Endodermal cell (in vitro differentiated cells): ENCODE measurements at regions not wholly inside any gene's neighbourhood (a gene's known extent, or its start where the extent isn't known, plus 50 kb on each side); places are given as distances from the start of the nearest gene placed in this dataset.

Experiments
- DNase-seq: peaks from one replicate; pipeline ENCODE4 v3.0.0-alpha.2; 2017
- H3K27ac ChIP-seq: 2 replicates; pipeline ENCODE4 v1.5.1; 2013; ENCODE audit warnings: mild to moderate bottlenecking, low read depth, low read length, moderate library complexity
- H3K27me3 ChIP-seq: 2 replicates; pipeline ENCODE4 v1.6.1; 2013; ENCODE audit warnings: mild to moderate bottlenecking, low read length, moderate library complexity; ENCODE audit not compliant: insufficient read depth, control insufficient read depth, poor library complexity, severe bottlenecking
- H3K36me3 ChIP-seq: 2 replicates; pipeline ENCODE4 v1.7.0; 2013; ENCODE audit warnings: mild to moderate bottlenecking, low read length, moderate library complexity; ENCODE audit not compliant: control insufficient read depth, insufficient read depth
- H3K4me1 ChIP-seq: one replicate; pipeline ENCODE4 v1.7.0; 2013; ENCODE audit warnings: low read length; ENCODE audit not compliant: control insufficient read depth, insufficient read depth
- H3K4me3 ChIP-seq: 2 replicates; pipeline ENCODE4 v1.5.1; 2013; ENCODE audit warnings: mild to moderate bottlenecking, low read length, moderate library complexity
- H3K9ac ChIP-seq: 2 replicates; pipeline ENCODE4 v1.6.1; 2013; ENCODE audit warnings: mild to moderate bottlenecking, low read length, moderate library complexity; ENCODE audit not compliant: poor library complexity, severe bottlenecking; ENCODE audit errors: extremely low read depth
- H3K9me3 ChIP-seq: 2 replicates; pipeline ENCODE4 v1.6.1; 2013; ENCODE audit warnings: mild to moderate bottlenecking, low read length, moderate library complexity; ENCODE audit not compliant: control insufficient read depth
- H3K27ac Mint-ChIP-seq: 2 replicates; pipeline ENCODE4 v1.8.0; 2020; ENCODE audit warnings: mixed read lengths
- H3K27me3 Mint-ChIP-seq: 2 replicates; pipeline ENCODE4 v1.8.0; 2021; ENCODE audit warnings: mild to moderate bottlenecking, mixed read lengths; ENCODE audit not compliant: insufficient read depth
- H3K36me3 Mint-ChIP-seq: 2 replicates; pipeline ENCODE4 v1.8.0; 2020; ENCODE audit warnings: low read depth, mixed read lengths
- H3K4me1 Mint-ChIP-seq: 2 replicates; pipeline ENCODE4 v1.8.0; 2020; ENCODE audit warnings: mixed read lengths
- H3K4me3 Mint-ChIP-seq: 2 replicates; pipeline ENCODE4 v1.8.0; 2020; ENCODE audit warnings: mild to moderate bottlenecking, moderate library complexity, mixed read lengths
- H3K9me3 Mint-ChIP-seq: 2 replicates; pipeline ENCODE4 v1.8.0; 2020; ENCODE audit warnings: mild to moderate bottlenecking, mixed read lengths
- WGBS, 2 experiments: methylation state at CpG; one replicate each; pipeline versions ENCODE4 v1.1.5 to v1.1.7; 2013; ENCODE audit warnings: missing lambda C conversion rate in 2 of 2, mixed read lengths in 1 of 2; ENCODE audit not compliant: insufficient coverage in 1 of 2, insufficient read length in 1 of 2; 5-methylcytosine and 5-hydroxymethylcytosine counted together
- TF ChIP-seq, protein P1 (sequence below): fragments of 200-600 bp; sonication (generic); conservative IDR thresholded peaks from 2 replicates; pipeline ENCODE4 v1.5.0; 2021; ENCODE audit warnings: antibody characterized with exemption, mild to moderate bottlenecking

DNA sequence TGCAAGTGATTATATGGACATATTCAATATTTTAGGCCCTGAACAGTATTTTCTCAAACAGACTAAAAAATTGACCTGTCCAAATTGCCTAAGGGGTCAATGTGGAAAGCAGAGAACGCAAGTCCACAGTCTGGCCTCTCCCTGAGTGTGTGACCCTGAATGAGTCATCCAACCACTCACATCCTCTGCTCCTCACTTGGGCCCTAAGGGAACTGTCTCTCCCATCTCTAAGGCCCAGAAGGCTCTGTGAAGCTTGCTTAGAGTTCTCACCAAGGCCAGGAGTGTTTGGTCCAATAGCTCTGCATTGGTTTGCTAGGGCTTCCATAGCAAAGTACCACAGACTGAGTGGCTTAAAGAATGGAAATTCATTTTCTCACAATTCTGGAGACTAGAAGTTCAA is 155.1 kb downstream of the LSM5 start:
- DNase-seq: no peak
- Histone ChIP-seq H3K4me3 (no peak overlapping the region), H3K36me3 (no peaks in the 10 kb centered on the region), H3K9ac (no peak overlapping the region), H3K27me3 (no peaks in the 10 kb centered on the region), H3K4me1 (no peaks in the 10 kb centered on the region), H3K27ac (no peak overlapping the region), H3K9me3 (no peaks in the 10 kb centered on the region)
- H3K9me3 Mint-ChIP-seq: no peaks in the 10 kb centered on the region
- no peak overlapping the region for H3K27ac Mint-ChIP-seq
- no peak overlapping the region for H3K4me3 Mint-ChIP-seq
- no peaks in the 10 kb centered on the region for H3K4me1 Mint-ChIP-seq
- TF ChIP-seq, protein P1, sequence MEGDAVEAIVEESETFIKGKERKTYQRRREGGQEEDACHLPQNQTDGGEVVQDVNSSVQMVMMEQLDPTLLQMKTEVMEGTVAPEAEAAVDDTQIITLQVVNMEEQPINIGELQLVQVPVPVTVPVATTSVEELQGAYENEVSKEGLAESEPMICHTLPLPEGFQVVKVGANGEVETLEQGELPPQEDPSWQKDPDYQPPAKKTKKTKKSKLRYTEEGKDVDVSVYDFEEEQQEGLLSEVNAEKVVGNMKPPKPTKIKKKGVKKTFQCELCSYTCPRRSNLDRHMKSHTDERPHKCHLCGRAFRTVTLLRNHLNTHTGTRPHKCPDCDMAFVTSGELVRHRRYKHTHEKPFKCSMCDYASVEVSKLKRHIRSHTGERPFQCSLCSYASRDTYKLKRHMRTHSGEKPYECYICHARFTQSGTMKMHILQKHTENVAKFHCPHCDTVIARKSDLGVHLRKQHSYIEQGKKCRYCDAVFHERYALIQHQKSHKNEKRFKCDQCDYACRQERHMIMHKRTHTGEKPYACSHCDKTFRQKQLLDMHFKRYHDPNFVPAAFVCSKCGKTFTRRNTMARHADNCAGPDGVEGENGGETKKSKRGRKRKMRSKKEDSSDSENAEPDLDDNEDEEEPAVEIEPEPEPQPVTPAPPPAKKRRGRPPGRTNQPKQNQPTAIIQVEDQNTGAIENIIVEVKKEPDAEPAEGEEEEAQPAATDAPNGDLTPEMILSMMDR: no peak
- 88% methylated on average over 1 of the region's 1 CpG; no CpG with 5 or more reads in 1 of the 2 experiments for WGBS, 2 experiments
- H3K27me3 Mint-ChIP-seq: peaks cover 10% of the 10 kb centered on the region
- no peaks in the 10 kb centered on the region for H3K36me3 Mint-ChIP-seq

- Histone ChIP-seq H3K27me3 (no peaks in the 10 kb centered on the region), H3K4me3 (no peak overlapping the region), H3K36me3 (no peaks in the 10 kb centered on the region), H3K9me3 (no peaks in the 10 kb centered on the region), H3K4me1 (no peaks in the 10 kb centered on the region), H3K9ac (no peak overlapping the region), H3K27ac (no peak overlapping the region)
- WGBS, 2 experiments: 93% methylated on average over 5 of the region's 5 CpGs; no CpG with 5 or more reads in 1 of the 2 experiments
- no peaks in the 10 kb centered on the region for H3K9me3 Mint-ChIP-seq
- H3K27ac Mint-ChIP-seq: no peak overlapping the region
- no peak overlapping the region for H3K4me3 Mint-ChIP-seq
- H3K4me1 Mint-ChIP-seq: no peaks in the 10 kb centered on the region
- no peaks in the 10 kb centered on the region for H3K36me3 Mint-ChIP-seq
- no peak for DNase-seq
- TF ChIP-seq, protein P1: no peak
- H3K27me3 Mint-ChIP-seq: peaks cover 2% of the 10 kb centered on the region
Observed at GRCh38 chr7:32330602-32331001, 159.6 kb downstream of the LSM5 start.

DNA sequence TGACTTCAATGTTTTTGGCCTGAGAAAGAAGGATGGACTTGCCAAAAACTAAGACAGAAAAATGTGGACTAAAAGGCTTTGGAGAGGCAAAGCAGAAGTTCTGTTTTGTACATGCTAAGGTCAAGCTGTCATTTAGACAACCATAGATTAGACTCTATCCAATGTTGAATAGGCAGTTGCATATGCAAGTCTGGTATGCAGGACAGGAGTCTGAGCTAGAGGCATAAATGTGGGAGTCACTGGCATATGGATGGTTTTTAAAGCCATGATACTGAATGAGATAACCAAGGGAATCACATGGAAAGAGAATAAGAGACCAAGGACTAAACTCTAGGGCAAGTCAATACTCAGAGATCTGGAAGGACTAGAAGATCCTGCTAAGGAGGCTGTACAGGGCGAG is 164.1 kb downstream of the LSM5 start:
- no peak overlapping the region for H3K9ac ChIP-seq
- H3K27me3 Mint-ChIP-seq: peaks cover 7% of the 10 kb centered on the region
- WGBS, 2 experiments: 50 to 80% methylated on average over 1 of the region's 1 CpG
- H3K27ac ChIP-seq: no peak overlapping the region
- no peak overlapping the region for H3K27ac Mint-ChIP-seq
- H3K9me3 ChIP-seq: no peaks in the 10 kb centered on the region
- DNase-seq: no peak
- no peaks in the 10 kb centered on the region for H3K27me3 ChIP-seq
- H3K4me1 ChIP-seq: no peaks in the 10 kb centered on the region
- no peak overlapping the region for H3K4me3 Mint-ChIP-seq
- H3K4me1 Mint-ChIP-seq: no peaks in the 10 kb centered on the region
- H3K36me3 Mint-ChIP-seq: no peaks in the 10 kb centered on the region
- H3K9me3 Mint-ChIP-seq: no peaks in the 10 kb centered on the region
- no peak overlapping the region for H3K4me3 ChIP-seq
- TF ChIP-seq, protein P1: no peak
- H3K36me3 ChIP-seq: no peaks in the 10 kb centered on the region
